ENCODE measurements at regions not wholly inside any gene's neighbourhood (a gene's known extent, or its start where the extent isn't known, plus 50 kb on each side); places are given as distances from the start of the nearest gene placed in this dataset.

- CTCF ChIA-PET, result no interaction called here
- H3K27ac Mint-ChIP-seq (ENCODE audit: unreplicated experiment), result no peak overlapping the region
- no peaks in the 10 kb centered on the region for H3K4me1 Mint-ChIP-seq (ENCODE audit: low read depth, unreplicated experiment)
- DNase-seq, result no peak
- no peak overlapping the region for H3K4me3 Mint-ChIP-seq (ENCODE audit: low read depth, unreplicated experiment)
- no peak for TF ChIP-seq CTCF (IDR thresholded peaks at IDR 0.05; ENCODE audit: unreplicated experiment)
- intact Hi-C loops (cut with micrococcal nuclease; ENCODE audit: unreplicated experiment), result no loop called here
- no peaks in the 10 kb centered on the region for H3K27me3 Mint-ChIP-seq (ENCODE audit: unreplicated experiment)
- no peaks in the 10 kb centered on the region for H3K36me3 Mint-ChIP-seq (ENCODE audit: insufficient read depth, unreplicated experiment)
- no peaks in the 10 kb centered on the region for H3K9me3 Mint-ChIP-seq (ENCODE audit: low read depth, unreplicated experiment)
- no TSS peak for BruUV-seq (replicated peaks)
Measured at GRCh38 chrX:13898603-13899002, 81.7 kb upstream of the GPM6B start.

- CTCF ChIA-PET, result no interaction called here
- Mint-ChIP-seq H3K9me3 (ENCODE audit: low read depth, unreplicated experiment) (no peaks in the 10 kb centered on the region), H3K27ac (ENCODE audit: unreplicated experiment) (no peak overlapping the region), H3K27me3 (ENCODE audit: unreplicated experiment) (no peaks in the 10 kb centered on the region), H3K36me3 (ENCODE audit: insufficient read depth, unreplicated experiment) (no peaks in the 10 kb centered on the region), H3K4me1 (ENCODE audit: low read depth, unreplicated experiment) (no peaks in the 10 kb centered on the region), H3K4me3 (ENCODE audit: low read depth, unreplicated experiment) (no peak overlapping the region)
- TF ChIP-seq CTCF (IDR thresholded peaks at IDR 0.05; ENCODE audit: unreplicated experiment), result no peak
- no peak for DNase-seq
- intact Hi-C loops (cut with micrococcal nuclease; ENCODE audit: unreplicated experiment), result no loop called here
- BruUV-seq (replicated peaks), result no TSS peak
Measured at GRCh38 chrX:13898083-13898482, 81.2 kb upstream of the GPM6B start.

DNA sequence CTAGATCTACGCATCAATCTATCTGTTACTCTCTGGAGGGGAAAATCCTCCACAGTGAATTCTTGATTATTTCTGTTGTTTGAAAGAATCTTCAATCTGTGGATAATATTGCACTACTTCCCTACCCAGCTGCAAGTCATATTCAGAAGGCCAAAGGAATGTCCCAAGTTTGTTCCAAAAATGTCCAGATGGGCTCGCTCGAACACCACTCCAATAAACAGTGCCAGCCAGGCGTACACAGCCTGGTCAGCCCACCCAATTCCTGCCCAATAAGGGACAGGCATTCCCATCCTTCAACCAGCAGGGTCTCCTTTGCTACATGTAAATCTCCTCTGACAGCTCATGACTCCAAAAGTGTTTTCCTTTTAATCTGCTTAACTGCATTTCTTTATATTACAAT, 80.7 kb upstream of the GPM6B start:
- H3K27me3 Mint-ChIP-seq (ENCODE audit: unreplicated experiment), result no peaks in the 10 kb centered on the region
- H3K4me3 Mint-ChIP-seq (ENCODE audit: low read depth, unreplicated experiment), result no peak overlapping the region
- H3K27ac Mint-ChIP-seq (ENCODE audit: unreplicated experiment), result no peak overlapping the region
- no peak for DNase-seq
- no peak for TF ChIP-seq CTCF (IDR thresholded peaks at IDR 0.05; ENCODE audit: unreplicated experiment)
- no peaks in the 10 kb centered on the region for H3K4me1 Mint-ChIP-seq (ENCODE audit: low read depth, unreplicated experiment)
- intact Hi-C loops (cut with micrococcal nuclease; ENCODE audit: unreplicated experiment), result no loop called here
- H3K9me3 Mint-ChIP-seq (ENCODE audit: low read depth, unreplicated experiment), result no peaks in the 10 kb centered on the region
- BruUV-seq (replicated peaks), result no TSS peak
- H3K36me3 Mint-ChIP-seq (ENCODE audit: insufficient read depth, unreplicated experiment), result no peaks in the 10 kb centered on the region
- CTCF ChIA-PET, result interaction anchor here (0.5 kb wide), 1 partner anchor 19 kb away, joined by 3 read pairs; no protein-coding TSS in a partner anchor

GRCh38 chrX:13894888-13895565, 78.1 kb upstream of the GPM6B start:
- TF ChIP-seq CTCF (IDR thresholded peaks at IDR 0.05; ENCODE audit: unreplicated experiment), result no peak
- H3K27ac Mint-ChIP-seq (ENCODE audit: unreplicated experiment), result no peak overlapping the region
- no peak for DNase-seq
- H3K36me3 Mint-ChIP-seq (ENCODE audit: insufficient read depth, unreplicated experiment), result no peaks in the 10 kb centered on the region
- H3K27me3 Mint-ChIP-seq (ENCODE audit: unreplicated experiment), result no peaks in the 10 kb centered on the region
- no peak overlapping the region for H3K4me3 Mint-ChIP-seq (ENCODE audit: low read depth, unreplicated experiment)
- H3K4me1 Mint-ChIP-seq (ENCODE audit: low read depth, unreplicated experiment), result no peaks in the 10 kb centered on the region
- intact Hi-C loops (cut with micrococcal nuclease; ENCODE audit: unreplicated experiment), result no loop called here
- H3K9me3 Mint-ChIP-seq (ENCODE audit: low read depth, unreplicated experiment), result no peaks in the 10 kb centered on the region
- CTCF ChIA-PET, result no interaction called here
- no TSS peak for BruUV-seq (replicated peaks)

Measured in Calu3 (cell line).